WTC11 (cell line): ENCODE measurements at regions not wholly inside any gene's neighbourhood (a gene's known extent, or its start where the extent isn't known, plus 50 kb on each side); places are given as distances from the start of the nearest gene placed in this dataset.

ENCODE experiments used
- ATAC-seq: fragments of 200-7000 bp; cut with Tn5 transposase; 2 replicates; pipeline ENCODE4 v1.10.0; 2021; ENCODE audit warnings: mild to moderate bottlenecking, moderate library complexity
- CTCF ChIA-PET: fragments of 300-600 bp; sonication (Branson Sonifier 250); formaldehyde crosslinking; loops from one replicate; lab custom pipeline; 2021; ENCODE audit warnings: antibody characterized with exemption; lab: Charles Lee
- POLR2A ChIA-PET: fragments of 350-600 bp; sonication (Branson Sonifier 250); formaldehyde crosslinking; loops from one replicate; lab custom pipeline; 2021; ENCODE audit warnings: antibody characterized with exemption; lab: Charles Lee
- DNase-seq: peaks from one replicate; pipeline ENCODE4 v3.0.0; 2021; ENCODE audit warnings: low spot score
- H3K27ac Mint-ChIP-seq: 2 replicates; pipeline ENCODE4 v1.8.0; 2021; ENCODE audit warnings: mixed read lengths
- H3K27me3 Mint-ChIP-seq: 2 replicates; pipeline ENCODE4 v1.8.0; 2021; ENCODE audit warnings: low read depth, mild to moderate bottlenecking, moderate library complexity, mixed read lengths
- H3K36me3 Mint-ChIP-seq: 2 replicates; pipeline ENCODE4 v1.8.0; 2021; ENCODE audit warnings: mixed read lengths
- H3K4me1 Mint-ChIP-seq: 2 replicates; pipeline ENCODE4 v1.8.0; 2022; ENCODE audit warnings: mixed read lengths
- H3K4me3 Mint-ChIP-seq: 2 replicates; pipeline ENCODE4 v1.8.0; 2021; ENCODE audit warnings: mild to moderate bottlenecking, moderate library complexity, mixed read lengths
- H3K9me3 Mint-ChIP-seq: 2 replicates; pipeline ENCODE4 v1.8.0; 2021; ENCODE audit warnings: mixed read lengths
- ATF1 ChIP-seq: sonication (generic); formaldehyde crosslinking; IDR thresholded peaks from 2 replicates; pipeline ENCODE4 v1.8.1; 2023; ENCODE audit warnings: mild to moderate bottlenecking, moderate library complexity, missing genetic modification reagents
- CREM ChIP-seq: sonication (generic); formaldehyde crosslinking; IDR thresholded peaks from 2 replicates; pipeline ENCODE4 v1.8.1; 2022; ENCODE audit warnings: mild to moderate bottlenecking, missing genetic modification reagents, moderate library complexity
- E2F5 ChIP-seq: sonication (generic); formaldehyde crosslinking; IDR thresholded peaks from 2 replicates; pipeline ENCODE4 v1.8.1; 2022; ENCODE audit warnings: mild to moderate bottlenecking, moderate library complexity, missing genetic modification reagents
- ESRRA ChIP-seq: sonication (generic); formaldehyde crosslinking; IDR thresholded peaks from 2 replicates; pipeline ENCODE4 v1.8.1; 2022; ENCODE audit warnings: mild to moderate bottlenecking, missing genetic modification reagents, borderline replicate concordance
- GABPB1 ChIP-seq: sonication (generic); formaldehyde crosslinking; IDR thresholded peaks from 2 replicates; pipeline ENCODE4 v1.8.1; 2023; ENCODE audit warnings: mild to moderate bottlenecking, missing genetic modification reagents
- GTF2I ChIP-seq: fragments of 250-450 bp; sonication (Bioruptor Pico); conservative IDR thresholded peaks from 2 replicates; pipeline ENCODE4 v1.4.0; 2021; ENCODE audit warnings: mild to moderate bottlenecking
- IRF2 ChIP-seq: sonication (generic); formaldehyde crosslinking; IDR thresholded peaks from 2 replicates; pipeline ENCODE4 v1.8.0; 2022; ENCODE audit warnings: low read depth, missing genetic modification reagents, borderline replicate concordance
- JAZF1 ChIP-seq: fragments of 250-450 bp; sonication (Bioruptor Pico); IDR thresholded peaks from 2 replicates; pipeline ENCODE4 v1.9.0; 2021; ENCODE audit warnings: moderate library complexity, mild to moderate bottlenecking, inconsistent platforms
- NFYB ChIP-seq: sonication (generic); formaldehyde crosslinking; conservative IDR thresholded peaks from 2 replicates; pipeline ENCODE4 v1.8.0; 2022; ENCODE audit warnings: low read depth, missing genetic modification reagents
- SOX15 ChIP-seq: fragments of 250-450 bp; sonication (Bioruptor Pico); IDR thresholded peaks from 2 replicates; pipeline ENCODE4 v1.9.0; 2021; ENCODE audit warnings: mild to moderate bottlenecking
- SP1 ChIP-seq: sonication (generic); formaldehyde crosslinking; conservative IDR thresholded peaks from 2 replicates; pipeline ENCODE4 v1.8.1; 2022; ENCODE audit warnings: missing genetic modification reagents
- STAT6 ChIP-seq: sonication (generic); formaldehyde crosslinking; conservative IDR thresholded peaks from 2 replicates; pipeline ENCODE4 v1.8.1; 2023; ENCODE audit warnings: mild to moderate bottlenecking, low read depth, missing genetic modification reagents, moderate library complexity
- TEAD1 ChIP-seq: sonication (generic); formaldehyde crosslinking; IDR thresholded peaks from 2 replicates; pipeline ENCODE4 v1.8.0; 2022; ENCODE audit warnings: mild to moderate bottlenecking, missing genetic modification reagents
- TEAD4 ChIP-seq: sonication (generic); formaldehyde crosslinking; IDR thresholded peaks from 2 replicates; pipeline ENCODE4 v1.8.0; 2022; ENCODE audit warnings: mild to moderate bottlenecking, missing genetic modification reagents
- TP53 ChIP-seq: sonication (generic); formaldehyde crosslinking; IDR thresholded peaks from 2 replicates; pipeline ENCODE4 v1.8.1; 2023; ENCODE audit warnings: mild to moderate bottlenecking, missing genetic modification reagents
- ZMAT4 ChIP-seq: fragments of 250-450 bp; sonication (Bioruptor Pico); IDR thresholded peaks from 2 replicates; pipeline ENCODE4 v1.9.0; 2021; ENCODE audit warnings: mild to moderate bottlenecking
- ZNF317 ChIP-seq: sonication (generic); formaldehyde crosslinking; IDR thresholded peaks from 2 replicates; pipeline ENCODE4 v1.8.1; 2023; ENCODE audit warnings: low read depth, mild to moderate bottlenecking, moderate library complexity, missing genetic modification reagents, borderline replicate concordance
- ZNF423 ChIP-seq: fragments of 250-450 bp; sonication (Bioruptor Pico); IDR thresholded peaks from 2 replicates; pipeline ENCODE4 v2.1.2; 2022; ENCODE audit warnings: mild to moderate bottlenecking, moderate library complexity
- TF ChIP-seq, protein P1 (sequence below): sonication (generic); formaldehyde crosslinking; conservative IDR thresholded peaks from 2 replicates; pipeline ENCODE4 v1.8.1; 2022; ENCODE audit warnings: mild to moderate bottlenecking, missing genetic modification reagents
- TF ChIP-seq, protein P2 (sequence below): sonication (generic); formaldehyde crosslinking; IDR thresholded peaks from 2 replicates; pipeline ENCODE4 v1.8.1; 2023; ENCODE audit warnings: mild to moderate bottlenecking, missing genetic modification reagents, moderate library complexity
- TF ChIP-seq, protein P3 (sequence below): sonication (generic); formaldehyde crosslinking; IDR thresholded peaks from 2 replicates; pipeline ENCODE4 v1.8.0; 2023; ENCODE audit warnings: missing genetic modification reagents, mild to moderate bottlenecking, borderline replicate concordance

DNA sequence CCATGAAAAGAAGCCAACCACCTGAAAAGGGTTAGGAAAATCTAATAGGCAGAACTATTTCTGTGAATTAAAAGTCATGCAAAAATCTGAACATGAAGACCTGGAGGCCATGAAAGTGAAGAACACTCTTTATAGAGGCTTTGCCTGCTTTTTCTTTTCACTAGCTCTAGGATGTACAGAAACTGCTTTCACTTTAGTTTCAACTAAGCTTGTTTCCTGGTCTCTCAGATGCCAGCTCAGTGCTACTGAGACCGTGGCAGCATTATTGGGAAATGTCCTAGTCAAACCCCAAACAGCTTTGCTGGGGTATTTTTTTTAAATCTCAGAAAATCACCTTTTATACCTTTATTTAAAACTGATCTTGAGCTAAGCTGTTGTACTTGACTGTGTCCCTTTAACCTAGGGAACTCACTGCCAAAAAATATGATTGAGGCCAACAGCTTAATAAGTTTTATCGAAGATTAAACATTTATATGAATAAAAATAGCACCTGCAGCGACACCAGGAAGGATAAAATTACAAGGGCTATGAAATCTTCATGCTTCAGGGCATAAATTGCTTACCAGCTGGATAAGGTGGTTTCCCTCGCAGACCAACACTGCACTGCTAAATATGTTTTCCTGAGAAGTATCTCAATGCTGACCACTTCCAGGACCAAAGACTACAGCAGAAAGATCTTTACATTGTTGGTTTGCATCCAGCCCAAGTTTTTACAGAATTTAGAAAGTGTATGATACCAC is 621.8 kb upstream of the ZFHX3 start (continued):
- TF ChIP-seq, protein P1, sequence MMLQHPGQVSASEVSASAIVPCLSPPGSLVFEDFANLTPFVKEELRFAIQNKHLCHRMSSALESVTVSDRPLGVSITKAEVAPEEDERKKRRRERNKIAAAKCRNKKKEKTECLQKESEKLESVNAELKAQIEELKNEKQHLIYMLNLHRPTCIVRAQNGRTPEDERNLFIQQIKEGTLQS (CRISPR knock-in tag): no peak
- TF ChIP-seq TP53 (CRISPR knock-in tag): no peak
- TF ChIP-seq, protein P2, sequence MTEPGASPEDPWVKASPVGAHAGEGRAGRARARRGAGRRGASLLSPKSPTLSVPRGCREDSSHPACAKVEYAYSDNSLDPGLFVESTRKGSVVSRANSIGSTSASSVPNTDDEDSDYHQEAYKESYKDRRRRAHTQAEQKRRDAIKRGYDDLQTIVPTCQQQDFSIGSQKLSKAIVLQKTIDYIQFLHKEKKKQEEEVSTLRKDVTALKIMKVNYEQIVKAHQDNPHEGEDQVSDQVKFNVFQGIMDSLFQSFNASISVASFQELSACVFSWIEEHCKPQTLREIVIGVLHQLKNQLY (CRISPR knock-in tag): no peak
- no peak for TF ChIP-seq SOX15 (CRISPR knock-in tag)
- TF ChIP-seq TEAD4 (CRISPR knock-in tag): no peak
- TF ChIP-seq ZMAT4 (CRISPR knock-in tag): no peak

DNA sequence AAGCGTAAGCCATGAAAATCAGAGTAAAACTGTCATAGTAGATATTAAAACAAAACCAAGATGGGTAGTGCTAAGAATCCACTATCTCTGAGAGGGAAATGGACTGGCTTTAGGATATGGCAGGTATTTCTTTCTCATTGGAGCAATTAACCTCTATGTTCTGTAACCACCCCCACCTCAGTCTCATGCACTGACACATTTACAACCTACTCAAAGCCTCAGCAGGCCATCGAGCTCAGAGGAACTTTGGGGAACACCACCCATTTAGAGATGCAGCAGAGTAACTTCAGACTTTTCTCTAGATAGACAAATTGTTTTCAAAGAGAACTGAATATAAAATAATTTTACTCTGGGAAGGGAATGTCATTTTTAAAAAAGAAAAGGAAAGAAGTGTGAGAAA is 615.8 kb upstream of the ZFHX3 start:
- Mint-ChIP-seq H3K36me3 (peaks cover 11% of the 10 kb centered on the region), H3K27ac (no peak overlapping the region), H3K27me3 (no peaks in the 10 kb centered on the region), H3K9me3 (peaks cover 18% of the 10 kb centered on the region), H3K4me1 (peaks cover 38% of the 10 kb centered on the region), H3K4me3 (no peak overlapping the region)
- no peak for DNase-seq
- TF ChIP-seq SP1 (no peak), TEAD1 (CRISPR knock-in tag) (no peak), JAZF1 (CRISPR knock-in tag) (no peak), E2F5 (CRISPR knock-in tag) (no peak), ATF1 (no peak), GABPB1 (no peak), GTF2I (no peak), ESRRA (no peak), CREM (CRISPR knock-in tag) (no peak), NFYB (CRISPR knock-in tag) (no peak), IRF2 (CRISPR knock-in tag) (no peak), ZNF317 (no peak), ZNF423 (CRISPR knock-in tag) (no peak), STAT6 (CRISPR knock-in tag) (no peak), TP53 (CRISPR knock-in tag) (no peak)
- TF ChIP-seq, protein P3, sequence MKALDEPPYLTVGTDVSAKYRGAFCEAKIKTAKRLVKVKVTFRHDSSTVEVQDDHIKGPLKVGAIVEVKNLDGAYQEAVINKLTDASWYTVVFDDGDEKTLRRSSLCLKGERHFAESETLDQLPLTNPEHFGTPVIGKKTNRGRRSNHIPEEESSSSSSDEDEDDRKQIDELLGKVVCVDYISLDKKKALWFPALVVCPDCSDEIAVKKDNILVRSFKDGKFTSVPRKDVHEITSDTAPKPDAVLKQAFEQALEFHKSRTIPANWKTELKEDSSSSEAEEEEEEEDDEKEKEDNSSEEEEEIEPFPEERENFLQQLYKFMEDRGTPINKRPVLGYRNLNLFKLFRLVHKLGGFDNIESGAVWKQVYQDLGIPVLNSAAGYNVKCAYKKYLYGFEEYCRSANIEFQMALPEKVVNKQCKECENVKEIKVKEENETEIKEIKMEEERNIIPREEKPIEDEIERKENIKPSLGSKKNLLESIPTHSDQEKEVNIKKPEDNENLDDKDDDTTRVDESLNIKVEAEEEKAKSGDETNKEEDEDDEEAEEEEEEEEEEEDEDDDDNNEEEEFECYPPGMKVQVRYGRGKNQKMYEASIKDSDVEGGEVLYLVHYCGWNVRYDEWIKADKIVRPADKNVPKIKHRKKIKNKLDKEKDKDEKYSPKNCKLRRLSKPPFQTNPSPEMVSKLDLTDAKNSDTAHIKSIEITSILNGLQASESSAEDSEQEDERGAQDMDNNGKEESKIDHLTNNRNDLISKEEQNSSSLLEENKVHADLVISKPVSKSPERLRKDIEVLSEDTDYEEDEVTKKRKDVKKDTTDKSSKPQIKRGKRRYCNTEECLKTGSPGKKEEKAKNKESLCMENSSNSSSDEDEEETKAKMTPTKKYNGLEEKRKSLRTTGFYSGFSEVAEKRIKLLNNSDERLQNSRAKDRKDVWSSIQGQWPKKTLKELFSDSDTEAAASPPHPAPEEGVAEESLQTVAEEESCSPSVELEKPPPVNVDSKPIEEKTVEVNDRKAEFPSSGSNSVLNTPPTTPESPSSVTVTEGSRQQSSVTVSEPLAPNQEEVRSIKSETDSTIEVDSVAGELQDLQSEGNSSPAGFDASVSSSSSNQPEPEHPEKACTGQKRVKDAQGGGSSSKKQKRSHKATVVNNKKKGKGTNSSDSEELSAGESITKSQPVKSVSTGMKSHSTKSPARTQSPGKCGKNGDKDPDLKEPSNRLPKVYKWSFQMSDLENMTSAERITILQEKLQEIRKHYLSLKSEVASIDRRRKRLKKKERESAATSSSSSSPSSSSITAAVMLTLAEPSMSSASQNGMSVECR: no peak
- TF ChIP-seq, protein P2 (CRISPR knock-in tag): no peak
- ChIA-PET POLR2A (no interaction called here), CTCF (interaction anchor here (1.1 kb wide), 1 partner anchor 49 kb away, joined by 5 read pairs; no protein-coding TSS in a partner anchor)
- peak; percentile 78 for ATAC-seq
